Epithelial cell of prostate (primary cell): ENCODE measurements at regions not wholly inside any gene's neighbourhood (a gene's known extent, or its start where the extent isn't known, plus 50 kb on each side); places are given as distances from the start of the nearest gene placed in this dataset.
"Not testable (repeated sequence)": the region's sequence is repeated elsewhere in the genome, so short reads cannot be mapped to it uniquely, and the experiment has no call there.

Experiments used
- DNase-seq: peaks from one replicate; pipeline ENCODE4 v3.0.0-alpha.2; 2011; ENCODE audit warnings: low read depth, low spot score
- H3K27ac ChIP-seq: fragments of 450-650 bp; 2 replicates; pipeline ENCODE4 v1.5.1; 2017; ENCODE audit warnings: mild to moderate bottlenecking

- no peak for DNase-seq
Measured at GRCh38 chr13:22801402-22802003, 379.3 kb upstream of the SGCG start.

GRCh38 chr13:22812793-22813192 is 368.0 kb upstream of the SGCG start:
- no peak overlapping the region for H3K27ac ChIP-seq
- no peak for DNase-seq

More at GRCh38 chr13:22801402-22802003, 379.3 kb upstream of the SGCG start:
- no peak overlapping the region for H3K27ac ChIP-seq

GRCh38 chr13:22813531-22814377 is 367.0 kb upstream of the SGCG start:
- DNase-seq, H3K27ac ChIP-seq: not testable (repeated sequence)

- not testable (repeated sequence) for DNase-seq, H3K27ac ChIP-seq
Measured at GRCh38 chr13:22814433-22814832, 366.3 kb upstream of the SGCG start.

GRCh38 chr13:22821589-22821988 is 359.2 kb upstream of the SGCG start:
- DNase-seq, result no peak

GRCh38 chr13:22825186-22825585 is 355.6 kb upstream of the SGCG start:
- no peak for DNase-seq
- no peak overlapping the region for H3K27ac ChIP-seq

More at GRCh38 chr13:22821589-22821988, 359.2 kb upstream of the SGCG start:
- H3K27ac ChIP-seq, result no peak overlapping the region

GRCh38 chr13:22828081-22828480 is 352.7 kb upstream of the SGCG start:
- peak overlapping the region; percentile 22 for H3K27ac ChIP-seq
- DNase-seq, result no peak

GRCh38 chr13:22836475-22836874 is 344.3 kb upstream of the SGCG start:
- H3K27ac ChIP-seq, result no peak overlapping the region
- no peak for DNase-seq

- no peak for DNase-seq
- H3K27ac ChIP-seq, result no peak overlapping the region
Measured at GRCh38 chr13:22837980-22838647, 342.7 kb upstream of the SGCG start.

GRCh38 chr13:22839603-22840530 is 340.9 kb upstream of the SGCG start:
- DNase-seq, result no peak
- no peak overlapping the region for H3K27ac ChIP-seq

GRCh38 chr13:22846551-22846950 is 334.2 kb upstream of the SGCG start:
- no peak overlapping the region for H3K27ac ChIP-seq
- DNase-seq, result no peak

- no peak overlapping the region for H3K27ac ChIP-seq
- DNase-seq, result no peak
Measured at GRCh38 chr13:22848539-22849052, 332.2 kb upstream of the SGCG start.

- no peak for DNase-seq
- H3K27ac ChIP-seq, result no peak overlapping the region
Measured at GRCh38 chr13:22855926-22856325, 324.9 kb upstream of the SGCG start.

- DNase-seq, H3K27ac ChIP-seq: not testable (repeated sequence)
Measured at GRCh38 chr13:22858980-22859379, 321.8 kb upstream of the SGCG start.

- not testable (repeated sequence) for H3K27ac ChIP-seq
Measured at GRCh38 chr13:22859411-22859810, 321.4 kb upstream of the SGCG start.

GRCh38 chr13:22861958-22862466 is 318.8 kb upstream of the SGCG start:
- no peak for DNase-seq
- no peak overlapping the region for H3K27ac ChIP-seq

More at GRCh38 chr13:22859411-22859810, 321.4 kb upstream of the SGCG start:
- not testable (repeated sequence) for DNase-seq

- no peak for DNase-seq
- H3K27ac ChIP-seq, result no peak overlapping the region
Measured at GRCh38 chr13:22862478-22862877, 318.3 kb upstream of the SGCG start.

- no peak for DNase-seq
- H3K27ac ChIP-seq, result no peak overlapping the region
Measured at GRCh38 chr13:22866221-22866620, 314.6 kb upstream of the SGCG start.

GRCh38 chr13:22871231-22871630 is 309.5 kb upstream of the SGCG start:
- no peak overlapping the region for H3K27ac ChIP-seq
- no peak for DNase-seq

GRCh38 chr13:22874839-22875238 is 305.9 kb upstream of the SGCG start:
- DNase-seq, result peak; percentile 12
- H3K27ac ChIP-seq, result no peak overlapping the region
